ENCODE measurements at regions not wholly inside any gene's neighbourhood (a gene's known extent, or its start where the extent isn't known, plus 50 kb on each side); places are given as distances from the start of the nearest gene placed in this dataset.

DNA sequence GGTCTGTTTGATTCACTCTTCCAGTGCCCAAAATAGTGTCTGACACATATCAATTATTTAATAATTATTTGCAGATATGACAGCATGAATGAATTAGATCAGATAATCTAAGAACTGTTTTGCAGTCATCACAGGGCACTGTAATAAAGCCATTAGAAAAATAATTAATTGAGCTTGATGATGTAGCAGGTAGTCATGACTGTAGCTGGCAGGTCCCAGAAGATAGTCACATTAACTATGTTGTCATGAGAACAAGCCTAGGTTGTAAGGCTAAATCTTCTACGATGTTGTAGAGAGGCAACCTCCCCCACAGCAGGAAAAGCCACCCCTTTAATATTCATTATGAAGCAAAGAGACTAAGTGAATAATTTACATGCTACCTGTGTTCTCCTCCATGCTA, 243.9 kb upstream of the SPTLC3 start:
- TF ChIP-seq POLR2AphosphoS5 (IDR thresholded peaks at IDR 0.05) (no peak), POLR2A (IDR thresholded peaks at IDR 0.05) (no peak)
- TF ChIP-seq, protein P1, sequence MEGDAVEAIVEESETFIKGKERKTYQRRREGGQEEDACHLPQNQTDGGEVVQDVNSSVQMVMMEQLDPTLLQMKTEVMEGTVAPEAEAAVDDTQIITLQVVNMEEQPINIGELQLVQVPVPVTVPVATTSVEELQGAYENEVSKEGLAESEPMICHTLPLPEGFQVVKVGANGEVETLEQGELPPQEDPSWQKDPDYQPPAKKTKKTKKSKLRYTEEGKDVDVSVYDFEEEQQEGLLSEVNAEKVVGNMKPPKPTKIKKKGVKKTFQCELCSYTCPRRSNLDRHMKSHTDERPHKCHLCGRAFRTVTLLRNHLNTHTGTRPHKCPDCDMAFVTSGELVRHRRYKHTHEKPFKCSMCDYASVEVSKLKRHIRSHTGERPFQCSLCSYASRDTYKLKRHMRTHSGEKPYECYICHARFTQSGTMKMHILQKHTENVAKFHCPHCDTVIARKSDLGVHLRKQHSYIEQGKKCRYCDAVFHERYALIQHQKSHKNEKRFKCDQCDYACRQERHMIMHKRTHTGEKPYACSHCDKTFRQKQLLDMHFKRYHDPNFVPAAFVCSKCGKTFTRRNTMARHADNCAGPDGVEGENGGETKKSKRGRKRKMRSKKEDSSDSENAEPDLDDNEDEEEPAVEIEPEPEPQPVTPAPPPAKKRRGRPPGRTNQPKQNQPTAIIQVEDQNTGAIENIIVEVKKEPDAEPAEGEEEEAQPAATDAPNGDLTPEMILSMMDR (IDR thresholded peaks at IDR 0.05), result no peak
